HL-60/S4 treated with retinoic acid at 250 ng/mL for 4 days and 3 days (cell line): ENCODE measurements at regions not wholly inside any gene's neighbourhood (a gene's known extent, or its start where the extent isn't known, plus 50 kb on each side); places are given as distances from the start of the nearest gene placed in this dataset.

Experiments
- in situ Hi-C: fragments of 300-500 bp; cut with MboI; formaldehyde crosslinking; loops from 2 replicates; pipeline ENCODE4 v1.7.0; 2022; ENCODE audit warnings: low sequenced_read_pairs

DNA sequence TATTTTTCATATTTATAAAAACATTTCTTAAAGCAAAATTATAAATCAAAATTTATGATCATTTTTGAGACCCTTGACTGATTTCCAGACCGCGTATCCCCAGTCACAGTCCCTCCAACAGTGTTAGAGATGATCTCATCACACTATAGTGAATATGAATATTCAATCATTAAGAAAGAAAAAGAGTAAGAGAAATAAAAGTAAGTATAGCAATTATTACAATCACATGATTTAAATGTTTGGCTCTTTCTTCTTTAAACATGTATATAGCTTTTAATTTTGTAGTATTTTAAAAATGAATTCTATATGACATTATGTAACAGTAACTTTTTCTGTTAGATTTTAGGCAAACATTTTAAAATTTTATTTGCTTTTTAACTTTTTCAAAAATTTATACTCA is 438.3 kb downstream of the RFPL4B start:
- in situ Hi-C loops, result no loop called here

DNA sequence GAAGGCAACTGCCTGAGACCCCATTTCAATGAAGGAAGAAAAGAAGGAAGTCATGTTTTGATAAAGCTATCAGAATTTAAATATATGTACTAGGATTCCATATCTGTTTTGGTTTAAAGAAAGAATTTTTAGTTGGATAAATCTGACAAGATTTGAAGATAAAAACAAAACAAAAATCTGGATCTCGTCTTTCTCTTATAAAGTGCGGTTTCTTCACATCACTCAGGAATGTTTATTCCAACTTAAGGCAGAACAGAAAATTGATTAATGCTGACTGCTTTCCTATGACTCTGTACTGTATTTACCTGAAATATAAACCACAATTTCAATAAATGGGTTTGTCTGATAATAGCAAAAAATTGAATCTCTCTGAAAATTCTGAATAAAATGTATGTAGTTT is 439.7 kb downstream of the RFPL4B start:
- in situ Hi-C loops, result no loop called here

DNA sequence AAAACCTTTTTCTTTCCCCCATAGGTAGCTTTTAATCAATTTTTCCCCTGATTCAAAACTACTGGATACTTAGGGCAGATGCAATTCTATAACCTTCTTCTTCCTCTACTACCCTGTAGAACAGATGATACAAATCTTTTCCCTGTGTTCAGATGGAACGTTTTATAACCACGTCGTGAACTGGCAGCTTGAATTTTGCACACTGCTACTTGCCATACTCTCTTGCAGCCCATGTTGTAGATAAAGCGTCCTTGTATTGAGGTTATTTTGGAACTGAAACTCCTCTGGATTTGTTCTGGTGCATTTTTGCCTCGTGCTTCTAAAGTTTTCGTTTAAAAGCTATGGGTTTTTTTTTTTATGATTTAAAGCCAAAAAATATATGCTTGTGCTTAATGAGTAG is 440.2 kb downstream of the RFPL4B start:
- in situ Hi-C loops, result no loop called here

DNA sequence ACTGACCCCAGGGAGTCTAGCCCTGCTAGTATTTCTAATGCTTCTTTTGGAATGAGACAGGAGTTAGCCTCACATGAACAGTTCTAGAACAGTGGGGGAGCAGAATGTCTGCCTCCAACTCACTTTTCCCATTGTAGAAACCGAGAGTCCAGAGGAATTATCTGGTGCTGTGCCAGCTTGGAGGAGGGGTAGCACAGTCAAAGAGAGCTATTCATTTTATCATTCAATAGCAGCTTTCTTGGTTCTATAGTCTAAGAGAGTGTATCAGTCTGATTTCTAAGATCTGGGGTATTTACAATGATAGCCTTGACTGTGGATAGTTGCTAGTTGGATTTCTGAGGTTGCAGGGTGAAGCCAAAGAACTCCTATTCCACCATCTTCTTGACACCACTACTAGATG is 448.2 kb downstream of the RFPL4B start:
- in situ Hi-C loops, result no loop called here

DNA sequence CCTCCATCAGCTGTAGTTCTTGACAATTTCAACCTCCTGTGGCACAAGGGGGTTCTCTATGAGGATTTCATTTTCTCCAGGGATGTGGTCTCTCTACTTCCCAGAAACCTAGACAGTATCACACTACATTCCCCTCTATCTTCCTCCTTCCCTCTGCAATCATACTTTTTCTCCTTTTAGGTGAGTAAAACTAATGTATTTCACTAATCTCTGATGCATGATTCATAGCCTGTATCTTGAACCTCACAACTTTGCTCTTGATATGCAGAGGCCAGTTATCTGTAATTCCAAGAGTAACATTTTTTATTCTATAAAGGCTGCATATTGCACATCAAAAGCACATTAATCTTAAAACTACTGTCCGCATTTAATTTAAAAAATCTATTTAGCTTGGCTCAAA is 449.6 kb downstream of the RFPL4B start:
- in situ Hi-C loops, result no loop called here

DNA sequence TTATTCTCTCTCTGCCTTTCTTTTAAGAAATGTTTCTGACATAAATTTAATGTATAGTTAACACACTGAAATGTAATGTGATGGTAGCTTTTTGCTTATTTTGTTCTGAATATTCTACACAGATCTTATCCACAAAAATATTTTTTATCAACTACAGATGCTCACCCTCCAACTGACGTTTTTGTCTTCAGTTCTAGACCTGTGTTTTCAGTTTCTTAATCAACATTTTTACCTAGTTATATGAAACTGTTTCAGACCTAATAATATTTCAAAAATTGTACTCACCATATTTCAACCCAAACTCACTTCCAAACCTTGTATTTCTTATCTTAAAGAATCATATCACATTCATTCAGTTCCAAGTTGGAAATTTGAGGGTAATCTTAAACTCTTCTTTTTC is 452.8 kb downstream of the RFPL4B start:
- in situ Hi-C loops, result no loop called here

DNA sequence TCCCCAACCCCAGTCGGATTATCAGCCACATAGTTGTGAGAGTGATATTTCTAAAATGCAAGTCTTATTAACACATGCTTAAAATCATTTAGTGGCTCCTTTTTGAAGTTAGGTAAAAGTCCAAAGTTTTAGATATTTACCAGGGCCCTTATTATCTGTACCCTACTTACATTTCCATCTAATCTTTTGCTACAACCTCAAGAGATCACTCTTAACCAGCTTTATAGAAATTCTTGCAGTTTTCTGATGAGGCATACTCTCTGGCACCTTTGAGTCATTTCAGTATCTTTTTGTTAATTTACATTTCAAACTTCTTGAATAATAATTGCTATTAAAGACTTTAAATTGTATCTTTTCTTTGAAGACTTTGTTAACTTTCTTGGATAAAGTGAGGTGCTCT is 453.3 kb downstream of the RFPL4B start:
- in situ Hi-C loops, result no loop called here

DNA sequence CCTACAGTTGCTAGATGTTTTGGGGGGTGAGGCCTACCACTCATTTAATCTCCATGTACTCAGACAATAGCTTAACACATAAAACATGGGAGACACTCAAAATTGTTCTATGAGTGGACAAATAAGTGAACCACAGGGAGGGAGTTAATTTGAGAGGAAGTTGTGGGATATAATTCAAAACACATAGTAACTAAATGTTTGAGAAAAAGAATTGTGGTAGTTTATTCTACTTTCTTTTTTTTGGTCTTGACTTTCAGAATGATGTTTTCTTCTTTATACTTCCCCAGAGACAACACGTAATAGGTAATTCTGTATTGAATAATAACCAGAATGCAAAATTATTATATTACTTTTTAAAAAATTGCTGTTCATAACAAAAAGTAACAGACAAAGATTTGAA is 453.8 kb downstream of the RFPL4B start:
- in situ Hi-C loops, result no loop called here

DNA sequence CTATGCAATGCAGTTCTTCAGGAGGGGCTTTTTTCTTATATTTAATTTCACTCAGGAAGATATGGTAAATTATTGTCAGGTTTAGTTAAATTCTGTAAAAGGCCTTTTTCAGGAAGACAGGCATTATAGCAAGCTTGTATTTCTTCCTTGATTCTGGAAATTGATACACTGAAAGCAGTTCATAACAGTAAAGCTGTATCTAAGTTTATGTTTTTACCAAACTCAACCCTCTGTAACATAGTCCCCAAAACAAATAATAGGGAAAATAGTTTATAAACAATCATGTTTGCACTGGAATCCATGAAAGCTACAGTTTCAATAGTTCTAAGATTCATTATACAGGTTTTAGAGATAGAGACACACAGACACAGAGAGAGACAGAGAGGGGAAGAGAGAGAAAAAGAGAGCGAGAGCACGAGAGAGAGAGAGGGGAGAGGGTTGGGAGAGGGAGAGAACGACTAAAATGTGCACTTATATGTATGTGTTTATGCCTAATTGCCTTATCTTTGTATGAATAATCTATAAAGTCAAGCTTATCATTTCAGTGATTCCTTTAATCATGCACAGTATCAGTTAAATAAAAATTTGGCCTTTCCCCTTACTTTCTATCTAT is 454.4 kb downstream of the RFPL4B start:
- in situ Hi-C loops, result no loop called here

DNA sequence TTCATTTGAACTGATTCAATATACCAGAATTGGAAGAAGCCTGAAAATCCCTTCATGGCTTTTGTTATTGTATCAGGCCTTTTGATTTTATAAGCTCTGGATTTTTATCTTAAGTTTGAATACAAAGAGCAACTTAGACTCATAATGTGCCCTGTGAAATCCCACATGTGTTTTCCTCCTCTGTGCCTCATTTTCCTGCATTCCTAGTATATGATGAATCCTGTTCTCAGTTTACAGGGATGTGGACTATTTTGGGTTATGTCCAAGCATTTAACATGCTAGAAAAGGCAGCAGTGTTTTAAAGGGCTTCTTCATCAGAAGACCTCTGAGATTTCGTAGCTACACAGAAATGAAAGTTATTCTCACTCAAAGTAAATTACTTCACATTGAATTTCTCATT is 455.0 kb downstream of the RFPL4B start:
- in situ Hi-C loops, result no loop called here

DNA sequence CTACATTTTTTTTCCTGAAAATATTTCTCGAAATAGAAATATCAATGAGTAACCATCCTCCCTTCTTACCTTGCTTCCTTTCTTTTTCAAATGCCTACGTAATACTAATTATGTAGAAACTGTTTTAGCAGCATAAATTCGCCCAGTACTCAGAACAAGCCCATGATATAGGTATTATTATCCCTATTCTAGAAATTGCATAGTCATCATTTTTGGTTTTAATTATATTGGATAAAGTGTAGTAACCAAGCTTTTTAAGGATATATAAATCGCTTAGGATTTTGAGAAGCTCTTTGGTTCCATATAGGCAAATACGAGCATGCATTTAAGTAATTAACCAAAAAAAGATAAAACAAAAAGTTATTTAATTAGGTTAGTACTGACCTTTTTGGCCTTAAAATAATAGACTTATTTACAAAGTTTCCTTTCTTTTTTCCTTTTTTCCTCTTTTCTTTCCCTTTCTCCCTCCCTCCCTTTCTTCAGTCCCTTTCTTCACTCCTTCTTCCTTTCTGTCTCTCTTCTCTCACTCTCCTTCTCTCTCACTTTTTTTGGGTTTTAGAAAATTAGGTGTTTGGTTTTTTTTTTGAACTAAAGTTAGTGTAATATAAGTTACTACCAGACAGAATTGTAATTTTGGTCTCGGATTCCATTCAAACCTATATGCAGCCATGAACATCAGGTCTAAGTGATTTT is 457.7 kb downstream of the RFPL4B start:
- in situ Hi-C loops, result no loop called here

DNA sequence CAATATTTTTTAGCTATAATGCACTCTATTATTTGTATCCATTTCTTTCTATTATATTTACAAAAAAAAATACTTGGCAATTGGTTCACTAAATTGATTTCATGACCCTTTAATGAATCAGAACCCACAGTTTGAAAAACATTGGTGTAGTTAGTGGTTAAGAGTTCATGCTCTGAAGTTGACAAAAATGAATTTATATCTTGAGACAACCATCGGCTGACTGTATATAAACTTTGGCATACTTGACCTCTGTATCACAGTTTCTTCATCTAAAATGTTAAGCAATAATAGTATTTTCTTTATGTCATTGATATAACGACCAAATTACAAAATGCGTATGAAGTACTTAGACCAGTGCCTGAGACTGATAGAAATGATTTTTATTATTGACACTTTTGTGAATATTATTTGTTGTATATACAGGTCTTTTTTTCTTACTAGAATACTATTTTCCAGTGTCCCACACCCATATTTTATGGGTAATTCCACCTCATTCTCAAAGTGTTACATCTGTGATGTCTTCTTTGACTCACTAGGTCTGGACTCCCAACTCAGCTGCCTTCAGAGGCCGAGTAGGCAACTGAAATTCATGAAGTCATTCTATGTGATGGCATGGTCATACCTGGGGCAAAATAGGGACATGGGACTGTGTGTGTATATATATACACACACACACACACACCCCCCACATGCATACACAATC is 459.2 kb downstream of the RFPL4B start:
- in situ Hi-C loops, result no loop called here

DNA sequence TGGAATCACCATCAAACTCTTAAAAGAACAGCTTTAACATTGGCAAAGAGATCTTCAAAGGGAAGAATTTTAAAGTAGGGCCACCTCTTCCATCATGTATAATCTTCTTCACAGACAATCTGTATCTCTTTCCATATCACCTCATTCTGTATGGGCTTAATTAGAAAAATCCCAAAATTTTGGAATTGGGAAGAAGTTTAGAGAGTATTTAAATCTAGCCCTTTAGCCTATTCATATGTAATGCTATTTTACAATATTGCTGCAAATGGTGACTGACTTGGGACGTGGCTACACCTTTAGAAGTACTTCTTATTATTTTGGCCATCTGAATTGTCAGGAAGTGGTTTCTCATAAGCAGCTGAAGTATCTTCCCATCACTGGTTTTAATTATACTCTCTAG is 474.3 kb downstream of the RFPL4B start:
- in situ Hi-C loops, result no loop called here

DNA sequence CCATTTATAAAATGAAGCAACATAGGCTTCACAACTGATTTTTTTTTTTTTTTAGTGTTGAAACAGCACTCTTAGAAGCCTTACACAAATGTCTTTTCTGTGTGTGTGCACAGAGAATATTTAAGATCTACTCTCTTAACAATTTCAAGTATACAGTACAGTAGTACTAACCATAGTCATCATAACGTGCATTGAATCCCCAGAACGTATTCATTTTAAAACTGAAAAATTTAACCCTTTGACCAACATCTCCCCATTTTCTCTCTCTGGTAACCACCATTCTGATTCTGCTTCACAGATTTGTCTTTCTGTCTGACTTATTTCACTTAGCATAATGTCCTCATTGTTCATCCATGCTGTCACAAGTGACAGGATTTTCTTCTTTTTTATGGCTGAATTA is 475.6 kb downstream of the RFPL4B start:
- in situ Hi-C loops, result no loop called here

DNA sequence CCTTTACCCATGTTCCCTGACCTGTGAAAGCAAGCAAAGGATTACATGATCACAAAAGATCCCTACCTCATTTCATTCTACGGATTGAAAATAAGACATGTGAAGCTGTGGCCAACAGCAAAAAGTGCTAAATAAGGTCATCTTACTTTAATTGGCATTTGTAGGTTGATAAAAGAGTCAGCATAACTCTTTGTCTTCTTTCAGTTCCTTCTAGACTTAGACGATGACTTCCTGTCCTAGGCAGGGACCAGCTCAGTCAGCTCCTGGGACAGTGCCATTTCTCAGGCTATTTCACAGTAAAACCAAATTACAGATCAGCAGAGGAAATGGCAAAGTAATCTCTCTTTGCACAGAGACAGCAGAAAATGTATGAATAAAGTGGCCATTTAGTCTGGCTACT is 480.7 kb downstream of the RFPL4B start:
- in situ Hi-C loops, result no loop called here

DNA sequence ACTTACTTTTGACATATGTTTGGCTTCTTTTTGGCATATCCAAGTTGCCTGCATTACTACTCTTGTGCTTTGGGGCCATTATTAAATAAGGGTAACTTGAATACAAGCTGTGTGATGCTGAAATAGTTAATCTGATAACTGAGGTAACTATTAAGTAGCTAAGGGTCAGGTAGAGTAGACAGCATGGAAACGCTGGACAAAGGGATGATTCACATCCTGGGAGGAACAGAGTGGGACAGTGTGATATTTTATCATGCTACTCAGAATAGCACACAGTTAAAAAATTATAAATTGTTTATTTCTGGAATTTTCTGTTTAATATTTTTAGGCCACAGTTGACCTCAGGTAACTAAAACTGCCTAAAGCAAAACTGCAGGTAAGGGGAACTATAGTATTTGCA is 483.9 kb downstream of the RFPL4B start:
- in situ Hi-C loops, result no loop called here

DNA sequence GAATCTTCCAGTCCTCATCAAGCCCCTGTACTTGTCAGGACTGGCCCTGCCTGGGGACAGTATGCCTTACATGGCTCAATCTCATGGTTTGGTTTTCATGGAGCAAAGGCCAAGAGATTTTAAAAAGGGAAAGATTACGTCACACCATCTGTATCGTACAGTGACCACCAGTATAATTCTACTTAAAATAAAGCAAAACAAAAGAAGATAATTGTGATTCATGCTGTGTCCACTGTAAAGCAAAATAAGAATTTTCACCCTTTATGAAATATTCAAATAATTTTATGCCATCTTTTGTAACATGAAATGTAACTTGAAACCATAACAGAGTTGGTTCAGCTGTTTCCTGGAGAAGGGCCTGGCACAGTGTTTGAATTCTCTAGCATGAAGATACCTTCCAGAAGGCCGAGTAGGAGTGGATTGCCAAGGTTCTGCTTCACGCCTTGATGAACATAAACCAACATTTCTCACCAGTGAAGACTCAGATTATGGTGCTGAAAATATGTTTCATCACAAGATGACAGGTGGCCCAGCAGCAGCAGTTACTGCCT is 486.5 kb downstream of the RFPL4B start:
- in situ Hi-C loops, result no loop called here

DNA sequence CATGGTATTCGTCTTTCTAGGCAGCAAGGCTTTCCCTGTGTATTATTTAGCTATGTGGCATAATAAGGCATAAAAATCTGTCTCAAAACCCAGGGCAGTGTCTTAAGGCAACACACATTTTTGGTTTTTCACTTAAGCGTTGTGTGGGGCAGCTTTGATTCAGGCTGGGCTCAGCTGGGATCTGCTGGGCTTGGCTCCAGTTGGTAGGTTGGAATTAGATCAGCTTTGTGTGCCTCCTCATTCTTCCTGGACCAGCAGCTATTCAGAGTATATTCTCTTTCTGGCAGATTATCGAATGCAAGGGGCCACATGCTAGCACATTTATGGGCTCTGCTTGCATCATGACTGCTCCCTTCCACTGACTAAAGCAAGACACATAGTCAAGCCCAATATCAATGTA is 487.9 kb downstream of the RFPL4B start:
- in situ Hi-C loops, result no loop called here

DNA sequence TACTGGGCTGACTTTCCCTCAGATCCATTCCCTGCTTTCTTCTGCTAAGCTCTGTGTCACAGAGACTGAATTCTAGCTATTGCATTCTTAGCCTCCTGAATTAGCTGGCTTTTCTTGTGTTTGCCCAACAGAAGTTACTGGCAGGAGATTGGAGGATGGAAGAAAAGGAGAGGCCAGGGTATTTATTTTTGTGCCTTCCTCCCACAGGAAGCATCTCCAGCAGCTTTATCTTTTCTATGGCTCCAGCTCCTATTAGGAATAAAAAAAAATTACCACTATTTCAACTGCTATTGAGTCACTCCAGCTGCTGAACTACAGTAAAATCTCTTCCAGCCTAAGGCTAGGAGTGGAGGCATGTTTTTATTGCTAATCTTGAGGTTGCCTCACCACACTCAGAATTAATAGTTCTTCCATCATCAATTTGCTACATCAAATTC is 492.4 kb downstream of the RFPL4B start:
- in situ Hi-C loops, result no loop called here

DNA sequence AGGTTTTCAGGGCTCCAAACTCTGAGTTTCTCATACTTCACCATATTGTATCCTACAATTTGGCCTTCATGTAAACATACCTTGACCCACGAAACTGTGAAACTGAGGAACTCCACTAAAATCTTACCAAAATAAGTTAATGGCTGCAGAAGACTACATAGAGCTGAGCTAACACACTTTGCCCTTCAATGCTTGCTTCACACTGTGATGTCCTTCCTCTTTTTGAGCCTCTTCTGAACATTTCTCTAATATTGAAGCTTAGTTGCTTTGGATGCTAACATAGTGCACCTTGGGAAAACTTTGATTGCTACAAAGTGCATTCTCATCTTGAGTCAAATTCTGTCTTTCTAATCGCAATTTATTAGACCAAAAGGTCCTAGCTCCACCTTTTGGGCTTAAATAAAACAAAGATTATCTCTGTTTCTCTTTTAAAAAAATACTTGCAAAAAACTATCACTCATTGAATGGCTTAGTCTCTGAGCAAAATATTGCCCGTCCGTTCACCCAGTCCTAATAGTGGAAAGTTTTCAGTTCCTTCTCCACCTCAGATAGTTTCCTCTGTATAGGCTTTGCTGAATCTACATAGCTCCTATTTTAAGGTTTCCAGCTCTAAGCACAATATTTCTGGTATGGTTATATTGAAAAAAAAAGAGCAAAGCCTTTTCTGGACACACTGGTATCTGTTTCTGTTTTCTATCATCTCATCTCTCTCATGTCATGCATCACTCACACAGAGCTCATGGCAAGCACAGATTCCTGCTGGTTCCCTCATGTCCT is 494.6 kb downstream of the RFPL4B start:
- in situ Hi-C loops, result no loop called here

DNA sequence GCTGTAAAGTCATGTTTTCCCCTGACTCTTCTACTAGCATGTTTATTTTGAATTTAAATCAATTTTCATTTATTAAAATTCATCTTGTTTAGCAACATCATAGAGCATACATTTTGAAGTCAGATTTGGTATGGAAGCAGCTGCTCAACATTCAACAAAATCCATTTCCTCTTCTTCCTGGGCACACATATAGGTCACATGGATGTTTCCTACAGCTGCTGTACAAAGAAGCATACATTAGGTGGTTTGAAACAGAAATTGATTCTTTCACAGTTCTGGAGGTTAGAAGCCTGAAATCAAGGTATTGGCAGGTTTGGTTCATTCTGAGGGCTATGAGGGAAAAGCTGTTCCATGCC is 495.2 kb downstream of the RFPL4B start:
- in situ Hi-C loops, result no loop called here
